Frontal cortex (tissue), 3 donors: ENCODE measurements at regions not wholly inside any gene's neighbourhood (a gene's known extent, or its start where the extent isn't known, plus 50 kb on each side); places are given as distances from the start of the nearest gene placed in this dataset.
A peak's percentile ranks its signal among the peaks of the same experiment; 100 is the strongest.

Source experiments
- DNase-seq, 2 donors: peaks; one replicate each; pipeline ENCODE4 v3.0.0; 2012; ENCODE audit warnings: low spot score in 2 of 2
- FAIRE-seq: peaks from 2 replicates; lab custom pipeline; 2012; peaks lifted over from hg19 to GRCh38; lab: Jason Lieb, UNC
- donor health status: control.
- donor health status: control.
- donor health status: control.

GRCh38 chr16:85502357-85502756, 110.8 kb upstream of the GSE1 start:
- FAIRE-seq (no peak), DNase-seq (no peak)

- FAIRE-seq: no peak
- DNase-seq: no peak
Measured at GRCh38 chr16:85503679-85504231, 109.4 kb upstream of the GSE1 start.

- no peak for DNase-seq
- FAIRE-seq: no peak
Measured at GRCh38 chr16:85504242-85504641, 108.9 kb upstream of the GSE1 start.

- FAIRE-seq: no peak
- DNase-seq: no peak
Measured at GRCh38 chr16:85505794-85506634, 107.1 kb upstream of the GSE1 start.

GRCh38 chr16:85506635-85506911, 106.5 kb upstream of the GSE1 start:
- no peak for FAIRE-seq
- no peak for DNase-seq

GRCh38 chr16:85507342-85507741, 105.8 kb upstream of the GSE1 start:
- DNase-seq (no peak), FAIRE-seq (no peak)

- FAIRE-seq: no peak
Measured at GRCh38 chr16:85508388-85508787, 104.7 kb upstream of the GSE1 start.

GRCh38 chr16:85508993-85509392, 104.1 kb upstream of the GSE1 start:
- no peak for FAIRE-seq
- no peak for DNase-seq

More at GRCh38 chr16:85508388-85508787, 104.7 kb upstream of the GSE1 start:
- DNase-seq: no peak

- no peak for FAIRE-seq
Measured at GRCh38 chr16:85510041-85510659, 103.0 kb upstream of the GSE1 start.

GRCh38 chr16:85511938-85512807, 100.9 kb upstream of the GSE1 start:
- DNase-seq (no peak), FAIRE-seq (no peak)

More at GRCh38 chr16:85510041-85510659, 103.0 kb upstream of the GSE1 start:
- no peak for DNase-seq

- DNase-seq (no peak), FAIRE-seq (no peak)
Measured at GRCh38 chr16:85512808-85513115, 100.4 kb upstream of the GSE1 start.

- no peak for FAIRE-seq
- DNase-seq: no peak
Measured at GRCh38 chr16:85513180-85513579, 99.9 kb upstream of the GSE1 start.

GRCh38 chr16:85513649-85514048, 99.5 kb upstream of the GSE1 start:
- FAIRE-seq (no peak), DNase-seq (no peak)

- DNase-seq (no peak), FAIRE-seq (no peak)
Measured at GRCh38 chr16:85514295-85514597, 98.9 kb upstream of the GSE1 start.

- no peak for FAIRE-seq
- DNase-seq: peak; percentile 60 to 81
Measured at GRCh38 chr16:85514598-85515318, 98.4 kb upstream of the GSE1 start.

- DNase-seq: no peak
- no peak for FAIRE-seq
Measured at GRCh38 chr16:85515319-85515745, 97.8 kb upstream of the GSE1 start.

GRCh38 chr16:85515830-85516397, 97.2 kb upstream of the GSE1 start:
- no peak for DNase-seq
- FAIRE-seq: no peak

- FAIRE-seq (no peak), DNase-seq (no peak)
Measured at GRCh38 chr16:85517154-85517553, 96.0 kb upstream of the GSE1 start.

GRCh38 chr16:85517563-85518179, 95.5 kb upstream of the GSE1 start:
- DNase-seq: no peak
- FAIRE-seq: no peak
